T-cell (primary cell): ENCODE measurements at regions not wholly inside any gene's neighbourhood (a gene's known extent, or its start where the extent isn't known, plus 50 kb on each side); places are given as distances from the start of the nearest gene placed in this dataset.

Source experiments
- ATAC-seq, 4 experiments: fragments of 200-7000 bp in 3 of 4; fragments of 150-1000 bp in 1 of 4; cut with Tn5 transposase; replicated peaks in 1 of 4; 1 replicate in 3 of 4; 2 replicates in 1 of 4; pipeline ENCODE4 v1.10.0; 2021; ENCODE audit warnings: moderate library complexity in 3 of 4, mild to moderate bottlenecking in 2 of 4, moderate number of reproducible peaks in 1 of 4
- CTCF ChIA-PET, 2 donors: fragments of 300-600 bp; sonication (Branson Sonifier 250); formaldehyde crosslinking; loops; one replicate each; lab custom pipeline; 2022; ENCODE audit warnings: antibody characterized with exemption in 2 of 2; lab: Charles Lee
- POLR2A ChIA-PET, 2 donors: fragments of 300-600 bp; sonication (Branson Sonifier 250); formaldehyde crosslinking; loops; one replicate each; lab custom pipeline; 2022; ENCODE audit warnings: antibody characterized with exemption in 2 of 2; lab: Charles Lee
- DNase-seq, 35 experiments: peaks; one replicate each; pipeline versions ENCODE4 v3.0.0 to v3.0.0-alpha.2; 2013 to 2023
- H3K27ac ChIP-seq: one replicate; pipeline ENCODE4 v1.5.1; 2013; ENCODE audit warnings: low read length
- H3K27me3 ChIP-seq, 2 experiments: replicated peaks in 1 of 2; 1 replicate in 1 of 2; 2 replicates in 1 of 2; pipeline versions ENCODE4 v1.6.1 to v1.7.0; 2013; ENCODE audit warnings: low read length in 1 of 2, mixed read lengths in 1 of 2; ENCODE audit not compliant: control insufficient read depth in 2 of 2, insufficient read depth in 2 of 2; ENCODE audit errors: extremely low read depth in 1 of 2
- H3K36me3 ChIP-seq, 2 donors: 1 replicate in 1 of 2; 2 replicates in 1 of 2; pipeline versions ENCODE4 v1.6.1 to v1.7.0; 2013; ENCODE audit warnings: low read length in 1 of 2; ENCODE audit not compliant: control insufficient read depth in 2 of 2, insufficient read depth in 1 of 2; ENCODE audit errors: extremely low read depth in 1 of 2
- H3K4me1 ChIP-seq, 2 experiments: 1 replicate in 1 of 2; 2 replicates in 1 of 2; pipeline versions ENCODE4 v1.6.1 to v1.7.0; 2013; ENCODE audit warnings: low read length in 2 of 2, mixed read lengths in 1 of 2; ENCODE audit not compliant: insufficient read depth in 2 of 2, control insufficient read depth in 1 of 2; ENCODE audit errors: extremely low read depth in 1 of 2
- H3K4me3 ChIP-seq, 2 donors: 1 replicate in 1 of 2; 2 replicates in 1 of 2; pipeline versions ENCODE4 v1.5.1 to v1.7.0; 2013; ENCODE audit warnings: mild to moderate bottlenecking in 2 of 2, low read length in 1 of 2, moderate library complexity in 1 of 2; ENCODE audit not compliant: control insufficient read depth in 1 of 2; ENCODE audit errors: extremely low read depth in 1 of 2
- H3K9me3 ChIP-seq: 2 replicates; pipeline ENCODE4 v1.7.0; 2013
- H3K27ac Mint-ChIP-seq, 2 donors: one replicate each; pipeline ENCODE4 v1.8.0; 2020 to 2021; ENCODE audit warnings: mild to moderate bottlenecking in 2 of 2, mixed read lengths in 2 of 2
- H3K27me3 Mint-ChIP-seq, 2 donors: one replicate each; pipeline ENCODE4 v1.8.0; 2021 to 2022; ENCODE audit warnings: mixed read lengths in 2 of 2
- H3K36me3 Mint-ChIP-seq: one replicate; pipeline ENCODE4 v1.8.0; 2021; ENCODE audit warnings: mixed read lengths
- H3K4me1 Mint-ChIP-seq, 3 donors: one replicate each; pipeline ENCODE4 v1.8.0; 2020 to 2022; ENCODE audit warnings: mixed read lengths in 3 of 3, mild to moderate bottlenecking in 1 of 3
- H3K4me3 Mint-ChIP-seq, 3 donors: one replicate each; pipeline ENCODE4 v1.8.0; 2020 to 2022; ENCODE audit warnings: mild to moderate bottlenecking in 3 of 3, mixed read lengths in 3 of 3, moderate library complexity in 3 of 3
- H3K9me3 Mint-ChIP-seq, 3 donors: one replicate each; pipeline ENCODE4 v1.8.0; 2020 to 2022; ENCODE audit warnings: mixed read lengths in 3 of 3
- WGBS: methylation state at CpG from one replicate; pipeline ENCODE4 v1.1.5; 2013; ENCODE audit warnings: missing lambda C conversion rate; ENCODE audit not compliant: insufficient coverage; 5-methylcytosine and 5-hydroxymethylcytosine counted together

GRCh38 chr10:88190123-88190522 lies 326.7 kb downstream of the PTEN start:
- H3K4me1 Mint-ChIP-seq: peaks cover 34 to 38% (median 34%) of the 10 kb centered on the region in 3 donors
- no peak overlapping the region for H3K4me3 Mint-ChIP-seq
- no peaks in the 10 kb centered on the region for H3K27me3 Mint-ChIP-seq
- ATAC-seq (no peak), DNase-seq (no peak)
- Histone ChIP-seq H3K9me3 (no peaks in the 10 kb centered on the region), H3K36me3 (no peaks in the 10 kb centered on the region), H3K27ac (no peak overlapping the region), H3K4me3 (no peak overlapping the region), H3K4me1 (peaks cover 19 to 34% of the 10 kb centered on the region in 2 experiments), H3K27me3 (no peaks in the 10 kb centered on the region)
- CTCF ChIA-PET: no interaction called here
- POLR2A ChIA-PET: no interaction called here
- no peak overlapping the region for H3K27ac Mint-ChIP-seq
- 100% methylated on average over 2 of the region's 2 CpGs for WGBS
- H3K36me3 Mint-ChIP-seq: no peaks in the 10 kb centered on the region
- H3K9me3 Mint-ChIP-seq: no peaks in the 10 kb centered on the region

DNA sequence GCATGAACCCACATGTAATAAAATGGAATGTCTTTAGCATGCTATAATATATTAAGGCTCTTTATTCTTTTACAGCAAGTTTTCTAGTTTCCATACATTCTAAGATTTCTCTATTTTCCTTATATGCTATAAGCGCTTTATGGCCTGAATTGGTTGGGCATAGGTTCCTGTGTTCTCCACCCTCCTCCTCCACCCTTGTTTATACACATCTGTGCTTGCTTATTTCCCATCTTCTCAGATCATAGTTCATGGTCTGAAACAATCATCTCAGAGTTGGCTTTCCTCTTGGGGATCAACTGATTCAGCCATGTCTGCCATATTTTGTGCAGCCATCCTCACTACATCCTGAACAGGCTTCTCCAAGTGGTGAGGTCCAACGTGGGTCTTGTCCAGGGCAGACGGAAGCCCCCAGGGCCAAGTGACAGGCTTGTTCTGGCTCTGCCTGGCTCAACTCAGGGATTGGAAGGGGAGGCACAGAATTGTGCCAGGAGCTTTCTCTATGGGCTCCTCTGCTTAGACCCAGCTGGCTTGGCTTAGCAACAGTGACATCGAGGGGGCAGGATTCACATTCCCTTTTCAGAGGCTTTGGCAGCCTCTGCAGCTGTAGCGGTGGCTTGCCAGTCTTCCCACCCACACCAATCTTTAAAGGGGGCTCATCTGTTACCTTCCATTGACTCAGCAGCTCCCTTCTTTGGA lies 327.3 kb downstream of the PTEN start:
- Histone ChIP-seq H3K4me1 (peaks cover 23 to 36% of the 10 kb centered on the region in 2 experiments), H3K27me3 (no peaks in the 10 kb centered on the region), H3K27ac (no peak overlapping the region), H3K36me3 (no peaks in the 10 kb centered on the region), H3K4me3 (no peak overlapping the region), H3K9me3 (no peaks in the 10 kb centered on the region)
- ChIA-PET CTCF (no interaction called here), POLR2A (no interaction called here)
- Mint-ChIP-seq H3K27me3 (no peaks in the 10 kb centered on the region), H3K4me3 (no peak overlapping the region), H3K4me1 (peaks cover 40 to 43% (median 40%) of the 10 kb centered on the region in 3 donors), H3K27ac (no peak overlapping the region), H3K9me3 (no peaks in the 10 kb centered on the region), H3K36me3 (no peaks in the 10 kb centered on the region)
- no peak for ATAC-seq
- no peak for DNase-seq
- 78% methylated on average over 3 of the region's 5 CpGs for WGBS

GRCh38 chr10:88193018-88193417 lies 329.6 kb downstream of the PTEN start:
- Histone ChIP-seq H3K4me3 (no peak overlapping the region), H3K9me3 (no peaks in the 10 kb centered on the region), H3K27me3 (no peaks in the 10 kb centered on the region), H3K36me3 (no peaks in the 10 kb centered on the region), H3K4me1 (peaks cover 23 to 36% of the 10 kb centered on the region in 2 experiments), H3K27ac (peak overlapping the region; percentile 62)
- CTCF ChIA-PET: no interaction called here
- DNase-seq: no peak
- Mint-ChIP-seq H3K4me3 (peak overlapping the region in 1 of 3 donors; percentile 57), H3K36me3 (no peaks in the 10 kb centered on the region), H3K4me1 (peaks cover 45 to 54% (median 52%) of the 10 kb centered on the region in 3 donors), H3K27ac (peak overlapping the region; percentile 94 to 96), H3K9me3 (peaks cover 0 to 5% (median 4%) of the 10 kb centered on the region in 3 donors), H3K27me3 (no peaks in the 10 kb centered on the region)
- ATAC-seq: no peak
- WGBS: 100% methylated on average over 6 of the region's 7 CpGs
- POLR2A ChIA-PET: no interaction called here

- DNase-seq: peak; percentile 30 to 81 (median 58)
- Histone ChIP-seq H3K36me3 (no peaks in the 10 kb centered on the region), H3K9me3 (no peaks in the 10 kb centered on the region), H3K4me3 (peak overlapping the region in 1 of 2 donors; percentile 40), H3K27me3 (no peaks in the 10 kb centered on the region), H3K4me1 (peaks cover 23 to 36% of the 10 kb centered on the region in 2 experiments), H3K27ac (peak overlapping the region; percentile 62)
- peak overlapping the region; percentile 94 to 96 for H3K27ac Mint-ChIP-seq
- WGBS: no CpG with 5 or more reads among the region's 3 CpGs
- ATAC-seq: peak; percentile 98 to 100 (median 99)
- peaks cover 45 to 54% (median 52%) of the 10 kb centered on the region in 3 donors for H3K4me1 Mint-ChIP-seq
- H3K4me3 Mint-ChIP-seq: peak overlapping the region; percentile 57 to 64 (median 61)
- H3K27me3 Mint-ChIP-seq: no peaks in the 10 kb centered on the region
- POLR2A ChIA-PET: interaction anchor here (0.5 to 0.6 kb wide), 3 partner anchors 129 to 396 kb away, joined by 3 to 6 read pairs (median 5); no protein-coding TSS in a partner anchor
- CTCF ChIA-PET: interaction anchor here in 1 of 2 donors (1.0 to 1.2 kb wide), 2 partner anchors 193 to 195 kb away, joined by 3 to 8 read pairs; no protein-coding TSS in a partner anchor
- peaks cover 4 to 5% (median 4%) of the 10 kb centered on the region in 3 donors for H3K9me3 Mint-ChIP-seq
- no peaks in the 10 kb centered on the region for H3K36me3 Mint-ChIP-seq
These were observed 330.8 kb downstream of the PTEN start for GRCh38 chr10:88194041-88194887.

- Mint-ChIP-seq H3K9me3 (peaks cover 4 to 5% (median 4%) of the 10 kb centered on the region in 3 donors), H3K4me1 (peaks cover 45 to 54% (median 52%) of the 10 kb centered on the region in 3 donors), H3K36me3 (no peaks in the 10 kb centered on the region), H3K27ac (peak overlapping the region; percentile 94 to 96), H3K4me3 (peak overlapping the region in 1 of 3 donors; percentile 12), H3K27me3 (no peaks in the 10 kb centered on the region)
- CTCF ChIA-PET: interaction anchor here in 1 of 2 donors (1.0 kb wide), 1 partner anchor 192 kb away, joined by 3 read pairs; no protein-coding TSS in a partner anchor
- ATAC-seq: no peak
- Histone ChIP-seq H3K36me3 (no peaks in the 10 kb centered on the region), H3K9me3 (no peaks in the 10 kb centered on the region), H3K27me3 (no peaks in the 10 kb centered on the region), H3K4me3 (no peak overlapping the region), H3K4me1 (peaks cover 23 to 36% of the 10 kb centered on the region in 2 experiments), H3K27ac (peak overlapping the region; percentile 62)
- POLR2A ChIA-PET: interaction anchor here (0.5 to 0.6 kb wide), 3 partner anchors 130 to 287 kb away, joined by 3 to 6 read pairs (median 3); no protein-coding TSS in a partner anchor
- WGBS: no CpG with 5 or more reads among the region's 2 CpGs
- DNase-seq: no peak
These were observed 331.5 kb downstream of the PTEN start for GRCh38 chr10:88194961-88195367.

DNA sequence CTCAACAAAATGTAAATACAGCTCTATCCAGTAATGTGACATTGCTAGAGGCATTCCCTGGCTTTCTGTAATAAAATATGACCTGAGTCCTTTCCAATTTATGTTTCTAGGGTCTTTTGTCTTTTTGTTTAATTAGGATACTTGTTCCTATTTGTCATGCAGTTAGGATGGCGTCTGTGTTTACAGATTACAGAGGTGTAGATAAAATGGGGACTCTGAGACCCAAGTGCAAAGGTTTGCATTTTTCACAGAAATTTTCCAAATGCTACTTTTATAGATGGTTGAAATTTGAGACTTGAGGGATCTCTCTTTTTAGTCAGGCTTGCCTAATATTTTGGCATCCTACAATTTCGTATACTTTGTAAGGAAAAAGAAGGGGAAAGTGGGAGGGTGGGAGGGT lies 332.4 kb downstream of the PTEN start:
- POLR2A ChIA-PET: no interaction called here
- 100% methylated on average over 1 of the region's 2 CpGs for WGBS
- peak overlapping the region; percentile 94 to 96 for H3K27ac Mint-ChIP-seq
- H3K4me1 ChIP-seq: peaks cover 23 to 36% of the 10 kb centered on the region in 2 experiments
- H3K36me3 Mint-ChIP-seq: no peaks in the 10 kb centered on the region
- ATAC-seq (no peak), DNase-seq (no peak)
- no peak overlapping the region for H3K27ac ChIP-seq
- no peaks in the 10 kb centered on the region for H3K27me3 Mint-ChIP-seq
- CTCF ChIA-PET: interaction anchor here in 1 of 2 donors (0.6 kb wide), 1 partner anchor 129 kb away, joined by 3 read pairs; no protein-coding TSS in a partner anchor
- peaks cover 43 to 51% (median 44%) of the 10 kb centered on the region in 3 donors for H3K4me1 Mint-ChIP-seq
- no peak overlapping the region for H3K4me3 ChIP-seq
- peaks cover 4 to 5% (median 4%) of the 10 kb centered on the region in 3 donors for H3K9me3 Mint-ChIP-seq
- H3K9me3 ChIP-seq: no peaks in the 10 kb centered on the region
- H3K4me3 Mint-ChIP-seq: no peak overlapping the region
- no peaks in the 10 kb centered on the region for H3K27me3 ChIP-seq
- H3K36me3 ChIP-seq: no peaks in the 10 kb centered on the region
